GM12878 (cell line): ENCODE measurements at regions not wholly inside any gene's neighbourhood (a gene's known extent, or its start where the extent isn't known, plus 50 kb on each side); places are given as distances from the start of the nearest gene placed in this dataset.

Experiments used
- ATAC-seq: fragments of 200-7000 bp; cut with Tn5 transposase; 3 replicates; pipeline ENCODE4 v1.9.1; 2020; ENCODE audit warnings: mild to moderate bottlenecking, moderate library complexity
- BruUV-seq: library from RNA; stranded (reverse); fragments of 400-500 nt; replicated peaks from 2 replicates; lab custom pipeline; 2021; lab: Mats Ljungman, UMichigan
- CTCF ChIA-PET: fragments of 300-600 bp; sonication (Branson Sonifier 250); formaldehyde crosslinking; extraction: SDS; loops from one replicate; lab custom pipeline; 2021; ENCODE audit warnings: inconsistent platforms; lab: Yijun Ruan, JAX
- POLR2A ChIA-PET: fragments of 350-600 bp; formaldehyde crosslinking; extraction: SDS; loops from one replicate; lab custom pipeline; 2021; ENCODE audit warnings: inconsistent platforms; lab: Charles Lee
- RAD21 ChIA-PET: fragments of 300-600 bp; sonication (Branson Sonifier 250); formaldehyde crosslinking; loops from one replicate; lab custom pipeline; 2023; ENCODE audit warnings: antibody characterized with exemption; ENCODE audit not compliant: unreplicated experiment; lab: Charles Lee
- SMC1A ChIA-PET: fragments of 300-600 bp; sonication (Branson Sonifier 250); formaldehyde crosslinking; loops from one replicate; lab custom pipeline; 2023; ENCODE audit not compliant: unreplicated experiment, uncharacterized antibody; lab: Charles Lee
- DNase-seq: peaks from one replicate; pipeline ENCODE4 v3.0.0-alpha.2; 2011; ENCODE audit warnings: low read depth, low spot score
- FAIRE-seq: peaks from 3 replicates; lab custom pipeline; 2011; peaks lifted over from hg19 to GRCh38; lab: Jason Lieb, UNC
- H2AFZ ChIP-seq: 2 replicates; pipeline ENCODE4 v1.6.0; 2011; ENCODE audit warnings: low read depth, low read length, control low read depth; ENCODE audit not compliant: control insufficient read depth
- H3K27ac ChIP-seq: 2 replicates; pipeline ENCODE4 v1.5.1; 2011; ENCODE audit warnings: control low read depth; ENCODE audit not compliant: control insufficient read depth, insufficient read depth
- H3K27me3 ChIP-seq, 2 experiments: replicated peaks in 1 of 2; 2 replicates each; pipeline versions ENCODE4 v1.6.0 to v1.6.1; 2011; ENCODE audit warnings: low read length in 1 of 2; ENCODE audit not compliant: control insufficient read depth in 2 of 2, insufficient read depth in 2 of 2
- H3K36me3 ChIP-seq, 2 experiments: 2 replicates each; pipeline ENCODE4 v1.5.1; 2011; ENCODE audit warnings: low read length in 1 of 2; ENCODE audit not compliant: control insufficient read depth in 2 of 2, insufficient read depth in 2 of 2
- H3K4me1 ChIP-seq: 2 replicates; pipeline ENCODE4 v1.6.1; 2011; ENCODE audit warnings: mild to moderate bottlenecking, low read length, moderate library complexity, mixed read lengths; ENCODE audit not compliant: control insufficient read depth, insufficient read depth
- H3K4me2 ChIP-seq: 2 replicates; pipeline ENCODE4 v1.6.0; 2011; ENCODE audit warnings: control low read depth; ENCODE audit not compliant: control insufficient read depth, insufficient read depth
- H3K4me3 ChIP-seq: fragments of 200-600 bp; sonication (generic); 2 replicates; pipeline ENCODE4 v1.5.1; 2016
- H3K79me2 ChIP-seq: 2 replicates; pipeline ENCODE4 v1.6.0; 2011; ENCODE audit warnings: low read length; ENCODE audit not compliant: control insufficient read depth, insufficient read depth
- H3K9ac ChIP-seq: 2 replicates; pipeline ENCODE4 v1.8.0; 2011; ENCODE audit warnings: low read length, control low read depth, mixed read lengths; ENCODE audit not compliant: control insufficient read depth, insufficient read depth
- H3K9me3 ChIP-seq: replicated peaks from 3 replicates; pipeline ENCODE4 v1.5.1; 2011; ENCODE audit warnings: mild to moderate bottlenecking, low read length; ENCODE audit not compliant: control insufficient read depth, insufficient read depth
- H4K20me1 ChIP-seq: 2 replicates; pipeline ENCODE4 v1.6.0; 2011; ENCODE audit not compliant: control insufficient read depth, insufficient read depth
- BHLHE40 ChIP-seq, 2 experiments: fragments of 450-650 bp in 1 of 2; IDR thresholded peaks; 2 replicates each; pipeline ENCODE4 v1.6.1; 2011 to 2017; ENCODE audit warnings: low read depth in 2 of 2, borderline replicate concordance in 1 of 2, improper control_type of control experiment in 1 of 2, low read length in 1 of 2, mild to moderate bottlenecking in 1 of 2
- CBX5 ChIP-seq: sonication (generic); IDR thresholded peaks from 2 replicates; pipeline ENCODE4 v1.6.1; 2016; ENCODE audit warnings: low read depth, moderate library complexity, mild to moderate bottlenecking, inconsistent platforms
- CHD4 ChIP-seq: fragments of 200-600 bp; sonication (generic); IDR thresholded peaks from 2 replicates; pipeline ENCODE4 v1.6.1; 2016; ENCODE audit warnings: mild to moderate bottlenecking
- CREB1 ChIP-seq: IDR thresholded peaks from 2 replicates; pipeline ENCODE4 v1.6.1; 2012; ENCODE audit warnings: low read depth, mild to moderate bottlenecking, inconsistent platforms
- CREM ChIP-seq: IDR thresholded peaks from 2 replicates; pipeline ENCODE4 v1.6.1; 2014; ENCODE audit warnings: antibody characterized with exemption, low read depth
- DPF2 ChIP-seq: fragments of 450-650 bp; IDR thresholded peaks from 2 replicates; pipeline ENCODE4 v1.6.1; 2017; ENCODE audit warnings: mild to moderate bottlenecking
- PAX5 ChIP-seq: IDR thresholded peaks from 2 replicates; pipeline ENCODE4 v1.6.1; 2011; ENCODE audit warnings: low read depth, low read length, borderline replicate concordance
- RCOR1 ChIP-seq: conservative IDR thresholded peaks from 2 replicates; pipeline ENCODE4 v1.6.1; 2012; ENCODE audit warnings: low read depth, low read length, improper control_type of control experiment
- RUNX3 ChIP-seq: IDR thresholded peaks from 2 replicates; pipeline ENCODE4 v1.6.1; 2012; ENCODE audit warnings: low read length, inconsistent platforms
- SIN3A ChIP-seq: IDR thresholded peaks from 2 replicates; pipeline ENCODE4 v1.6.1; 2012; ENCODE audit warnings: low read depth, low read length, improper control_type of control experiment
- SMC3 ChIP-seq: IDR thresholded peaks from 2 replicates; pipeline ENCODE4 v1.6.1; 2011; ENCODE audit warnings: low read length, improper control_type of control experiment, borderline replicate concordance
- STAT1 ChIP-seq: fragments of 450-650 bp; conservative IDR thresholded peaks from 2 replicates; pipeline ENCODE4 v1.6.1; 2014; ENCODE audit warnings: antibody characterized with exemption, mild to moderate bottlenecking
- YY1 ChIP-seq: IDR thresholded peaks from 2 replicates; pipeline ENCODE4 v1.6.1; 2011; ENCODE audit warnings: low read depth, mild to moderate bottlenecking, low read length
- WGBS: methylation state at CpG from one replicate; pipeline ENCODE4 v1.1.6; 2016; ENCODE audit warnings: low lambda C conversion rate; ENCODE audit not compliant: insufficient replicate concordance, insufficient coverage; ENCODE audit errors: missing lambda C conversion rate; 5-methylcytosine and 5-hydroxymethylcytosine counted together
- in situ Hi-C: fragments of 300-500 bp; cut with MboI; formaldehyde crosslinking; loops from 9 replicates; pipeline ENCODE4 v1.14.3; 2018; ENCODE audit warnings: mixed read lengths
- intact Hi-C: fragments of 100-400 bp; cut with micrococcal nuclease; formaldehyde crosslinking; loops from one replicate; pipeline ENCODE4 v1.14.2; 2022; ENCODE audit not compliant: unreplicated experiment
- TF ChIP-seq, protein P1 (sequence below): fragments of 450-650 bp; IDR thresholded peaks from 2 replicates; pipeline ENCODE4 v1.6.1; 2017; ENCODE audit warnings: borderline replicate concordance

DNA sequence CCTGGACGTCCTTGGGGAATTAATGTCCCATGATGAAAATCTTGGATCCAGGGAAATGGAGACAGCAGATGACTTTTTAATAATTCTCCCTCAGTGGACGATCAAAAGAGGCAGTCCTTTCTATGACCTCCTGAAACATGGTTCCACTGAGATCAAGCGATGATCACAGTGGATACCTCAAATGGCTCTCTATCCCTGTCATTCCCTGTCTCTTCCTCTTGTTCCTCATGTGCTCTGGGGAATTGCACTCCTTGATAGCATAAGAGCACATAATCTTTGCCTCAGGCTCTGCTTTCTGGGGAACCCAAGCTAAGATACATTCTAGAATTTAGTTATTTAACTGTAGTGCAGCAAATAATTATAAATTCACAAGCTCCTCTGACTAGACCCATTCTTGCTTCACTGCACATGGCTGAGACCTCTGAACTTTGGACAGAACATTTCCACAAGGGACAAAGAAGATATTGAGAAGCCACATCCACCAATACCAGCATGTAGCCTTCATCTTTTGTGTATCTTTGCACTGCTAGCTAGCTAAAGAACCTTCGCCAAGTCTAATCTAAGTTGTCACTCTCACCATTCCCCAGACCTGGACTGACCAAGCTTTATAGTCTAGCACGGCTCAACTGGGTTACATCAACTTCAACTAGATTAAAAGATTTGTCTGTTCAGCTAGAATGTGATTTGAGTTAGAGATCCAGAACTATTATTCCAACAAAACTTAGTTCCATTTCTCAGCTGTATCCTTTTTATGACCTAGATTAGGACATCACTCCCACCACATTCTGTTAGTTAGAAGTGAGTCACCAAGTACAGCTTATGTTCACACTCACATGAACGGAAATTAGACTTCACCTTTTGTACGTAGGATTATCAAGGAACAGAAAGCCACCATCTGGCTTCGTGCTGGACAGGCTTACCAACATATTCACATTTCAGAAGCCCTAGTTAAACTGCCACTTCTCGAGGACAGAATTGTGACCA is 142.7 kb downstream of the SUCLA2 start:
- ChIA-PET CTCF (no interaction called here), RAD21 (no interaction called here), POLR2A (no interaction called here), SMC1A (interaction anchor here (1.0 kb wide), 1 partner anchor 125 kb away, joined by 3 read pairs; no protein-coding TSS in a partner anchor)
- H4K20me1 ChIP-seq: no peaks in the 10 kb centered on the region
- no peaks in the 10 kb centered on the region for H3K4me1 ChIP-seq
- intact Hi-C loops (no loop called here), in situ Hi-C loops (no loop called here)
- no peak for ATAC-seq
- WGBS: 29% methylated on average over 9 of the region's 9 CpGs
- H3K9ac ChIP-seq: no peak overlapping the region
- no peaks in the 10 kb centered on the region for H3K9me3 ChIP-seq
- no peak for FAIRE-seq
- no TSS peak for BruUV-seq
- H3K4me2 ChIP-seq: no peak overlapping the region
- no peak for TF ChIP-seq BHLHE40 (IDR thresholded peaks at IDR 0.05; ENCODE audit: borderline replicate concordance in 1 of 2, low read depth in 2 of 2, low read length in 1 of 2)
- no peak for TF ChIP-seq YY1
- TF ChIP-seq CHD4: no peak
- no peak for TF ChIP-seq DPF2
- no peak for TF ChIP-seq PAX5
- no peak for TF ChIP-seq CBX5
- no peak for TF ChIP-seq CREM
- TF ChIP-seq SMC3: no peak
- no peak for TF ChIP-seq SIN3A
- no peak for TF ChIP-seq RCOR1
- TF ChIP-seq, protein P1, sequence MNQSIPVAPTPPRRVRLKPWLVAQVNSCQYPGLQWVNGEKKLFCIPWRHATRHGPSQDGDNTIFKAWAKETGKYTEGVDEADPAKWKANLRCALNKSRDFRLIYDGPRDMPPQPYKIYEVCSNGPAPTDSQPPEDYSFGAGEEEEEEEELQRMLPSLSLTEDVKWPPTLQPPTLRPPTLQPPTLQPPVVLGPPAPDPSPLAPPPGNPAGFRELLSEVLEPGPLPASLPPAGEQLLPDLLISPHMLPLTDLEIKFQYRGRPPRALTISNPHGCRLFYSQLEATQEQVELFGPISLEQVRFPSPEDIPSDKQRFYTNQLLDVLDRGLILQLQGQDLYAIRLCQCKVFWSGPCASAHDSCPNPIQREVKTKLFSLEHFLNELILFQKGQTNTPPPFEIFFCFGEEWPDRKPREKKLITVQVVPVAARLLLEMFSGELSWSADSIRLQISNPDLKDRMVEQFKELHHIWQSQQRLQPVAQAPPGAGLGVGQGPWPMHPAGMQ: no peak
- no peak for TF ChIP-seq STAT1
- TF ChIP-seq CREB1: no peak
- no peak for TF ChIP-seq RUNX3
- no peaks in the 10 kb centered on the region for H3K79me2 ChIP-seq
- H2AFZ ChIP-seq: no peak overlapping the region
- no peaks in the 10 kb centered on the region for H3K36me3 ChIP-seq
- DNase-seq: no peak
- no peak overlapping the region for H3K4me3 ChIP-seq
- H3K27me3 ChIP-seq: no peaks in the 10 kb centered on the region
- H3K27ac ChIP-seq: no peak overlapping the region
